ENCODE measurements at regions not wholly inside any gene's neighbourhood (a gene's known extent, or its start where the extent isn't known, plus 50 kb on each side); places are given as distances from the start of the nearest gene placed in this dataset.

DNA sequence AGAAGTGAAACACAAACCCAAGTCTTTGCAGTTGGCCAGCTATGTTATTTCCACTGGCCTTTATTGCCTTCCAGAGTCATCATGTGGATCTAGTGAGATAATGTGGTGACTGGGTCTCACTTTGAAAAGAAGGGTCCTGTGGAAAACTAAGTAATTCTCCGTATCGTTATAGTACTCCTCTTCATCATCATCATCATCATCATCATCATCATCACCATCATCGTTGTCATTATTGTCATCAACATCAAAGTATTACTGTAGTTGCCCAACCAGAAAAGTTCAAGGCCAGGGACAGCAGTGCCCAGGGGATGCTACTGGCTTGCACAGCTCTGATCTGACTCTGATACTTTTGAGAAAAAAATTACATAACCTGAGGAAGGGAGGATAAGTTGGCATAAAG, 295.6 kb upstream of the F9 start:
- DNase-seq (ENCODE audit: low spot score in 2 of 2) (no peak), ATAC-seq (ENCODE audit: low read depth) (no peak)
- Mint-ChIP-seq H3K36me3 (no peaks in the 10 kb centered on the region), H3K27ac (no peak overlapping the region), H3K27me3 (peaks cover 2% of the 10 kb centered on the region), H3K4me3 (no peak overlapping the region), H3K9me3 (no peaks in the 10 kb centered on the region), H3K4me1 (no peaks in the 10 kb centered on the region)

DNA sequence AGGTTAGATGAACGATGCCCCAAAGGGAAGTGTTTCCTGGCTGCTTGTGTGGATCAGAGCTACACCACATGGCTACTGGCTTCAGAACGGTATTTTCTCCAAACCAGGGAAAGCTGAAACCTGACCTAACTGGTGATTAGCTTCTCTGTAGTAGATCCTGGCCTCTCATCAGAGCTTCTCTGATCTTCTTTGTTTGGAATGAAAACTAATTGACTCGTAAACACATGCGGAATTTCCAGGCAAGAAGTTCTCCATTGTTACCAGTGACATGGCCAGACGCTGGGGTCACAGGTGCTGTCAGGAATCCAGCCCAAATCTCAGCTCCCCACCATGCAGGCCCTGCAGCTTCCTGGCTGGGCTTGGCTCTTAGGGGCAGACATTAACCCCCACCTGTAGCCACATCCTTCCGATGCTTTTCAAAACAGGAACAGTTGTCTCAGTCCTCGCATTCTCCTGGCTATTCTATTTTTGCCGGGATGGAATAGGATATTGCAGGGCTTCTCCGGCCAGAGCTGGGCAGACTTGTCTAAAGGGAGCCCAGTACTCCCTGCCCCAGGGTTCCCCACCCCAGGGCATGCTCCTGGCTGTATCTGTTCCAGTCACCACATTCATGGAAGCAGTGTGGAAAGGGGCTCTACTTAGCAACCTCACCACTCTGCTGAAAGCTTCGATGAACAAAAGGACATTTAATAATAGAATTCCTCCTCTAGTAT, 305.4 kb upstream of the F9 start:
- ATAC-seq (ENCODE audit: low read depth) (no peak), DNase-seq (ENCODE audit: low spot score in 2 of 2) (no peak)
- Mint-ChIP-seq H3K4me3 (no peak overlapping the region), H3K27me3 (peaks cover 5% of the 10 kb centered on the region), H3K9me3 (peaks cover 2% of the 10 kb centered on the region), H3K36me3 (no peaks in the 10 kb centered on the region), H3K4me1 (no peaks in the 10 kb centered on the region), H3K27ac (no peak overlapping the region)

DNA sequence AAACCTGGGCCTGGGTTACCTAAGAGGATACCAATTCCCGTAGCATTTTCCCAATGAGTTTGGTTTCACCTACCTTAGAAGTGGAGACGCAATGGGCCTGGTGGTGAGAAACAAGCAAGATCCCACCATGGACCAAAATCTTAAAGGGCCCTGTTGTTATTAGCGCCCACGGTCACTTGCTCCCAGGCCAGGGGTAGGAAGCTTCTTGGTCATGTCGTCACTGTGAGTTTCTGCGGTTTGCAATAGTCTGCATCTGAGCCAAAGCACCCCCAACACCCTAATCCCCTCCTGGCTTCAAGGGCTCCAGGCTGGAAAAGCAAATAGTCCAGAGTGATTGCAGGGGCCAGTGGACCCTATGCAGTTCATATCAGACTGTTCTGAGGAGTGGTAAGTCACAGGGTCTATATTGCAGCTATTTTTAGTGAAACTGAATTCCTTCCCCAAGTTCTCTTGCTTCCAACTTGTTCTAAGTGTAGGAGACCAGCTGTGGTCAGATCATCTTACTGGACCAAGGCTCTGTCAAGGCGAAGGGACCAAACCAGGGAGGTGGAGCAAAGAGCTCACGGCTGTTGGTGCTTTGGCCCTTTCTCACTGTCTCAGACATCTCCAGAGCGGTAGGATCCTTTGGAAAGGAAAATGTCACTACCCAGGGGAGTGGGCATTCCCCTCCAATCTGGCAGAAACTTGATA, 307.9 kb upstream of the F9 start:
- ATAC-seq (ENCODE audit: low read depth) (no peak), DNase-seq (ENCODE audit: low spot score in 2 of 2) (no peak)
- H3K9me3 Mint-ChIP-seq: no peaks in the 10 kb centered on the region
- H3K36me3 Mint-ChIP-seq: no peaks in the 10 kb centered on the region
- no peak overlapping the region for H3K4me3 Mint-ChIP-seq
- peaks cover 5% of the 10 kb centered on the region for H3K27me3 Mint-ChIP-seq
- H3K27ac Mint-ChIP-seq: no peak overlapping the region
- no peaks in the 10 kb centered on the region for H3K4me1 Mint-ChIP-seq

DNA sequence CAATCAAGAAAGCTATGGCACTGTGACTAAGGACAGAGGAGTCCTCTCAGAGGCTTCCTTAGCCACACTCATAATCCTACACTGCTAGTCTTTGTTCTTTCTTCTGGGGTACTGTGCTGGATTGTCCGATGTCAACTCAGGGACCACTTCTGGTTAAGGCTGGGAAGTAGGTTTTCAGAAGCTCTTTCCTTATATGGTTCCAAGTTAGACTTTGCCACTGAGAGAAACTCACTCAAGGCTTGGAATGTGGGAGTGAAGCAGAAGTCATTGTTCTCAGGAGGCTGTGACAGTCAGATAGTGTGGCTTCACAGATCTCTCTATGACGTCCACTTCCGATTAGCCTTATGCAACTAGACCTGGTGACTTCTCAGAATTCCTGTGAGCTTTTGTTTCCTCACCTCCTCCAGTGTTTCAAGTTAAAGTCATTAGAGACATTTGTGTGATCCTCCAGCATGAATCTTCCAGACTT, 317.3 kb upstream of the F9 start:
- no peak for DNase-seq (ENCODE audit: low spot score in 2 of 2)
- no peak overlapping the region for H3K27ac Mint-ChIP-seq
- no peaks in the 10 kb centered on the region for H3K9me3 Mint-ChIP-seq
- no peaks in the 10 kb centered on the region for H3K36me3 Mint-ChIP-seq
- H3K4me1 Mint-ChIP-seq: no peaks in the 10 kb centered on the region
- no peak overlapping the region for H3K4me3 Mint-ChIP-seq
- ATAC-seq (ENCODE audit: low read depth): no peak
- H3K27me3 Mint-ChIP-seq: no peaks in the 10 kb centered on the region

DNA sequence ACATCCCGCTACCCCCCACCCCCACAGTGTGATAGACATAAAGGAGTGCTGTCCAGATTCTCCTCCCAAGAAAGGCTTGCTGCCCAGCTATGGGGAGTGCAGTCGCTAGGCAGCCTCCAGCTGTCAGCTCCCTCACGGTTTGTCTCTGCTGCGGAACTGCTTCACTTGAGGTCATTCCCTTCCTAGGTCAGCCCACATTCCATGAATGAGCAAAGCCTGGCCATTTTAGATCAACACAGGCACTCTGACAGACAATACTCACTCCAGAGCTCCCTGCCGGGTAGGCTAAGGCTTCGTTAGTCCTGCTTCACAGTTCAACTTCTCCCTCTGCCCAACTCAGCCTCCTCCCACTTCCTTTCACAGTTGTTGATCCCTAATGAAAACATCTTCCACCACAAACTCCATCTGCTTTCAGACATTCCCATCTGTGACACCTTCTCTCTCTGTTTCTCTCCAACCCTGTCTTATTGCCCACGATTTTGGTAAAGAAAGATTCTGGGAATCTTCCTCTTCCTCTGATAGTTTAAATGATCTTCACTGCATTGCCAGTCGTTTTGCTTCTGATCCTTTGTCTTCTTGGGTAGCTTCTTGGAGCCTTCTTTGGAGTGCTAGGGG, 318.9 kb upstream of the F9 start:
- ATAC-seq (ENCODE audit: low read depth) (no peak), DNase-seq (ENCODE audit: low spot score in 2 of 2) (no peak)
- peaks cover 2% of the 10 kb centered on the region for H3K27me3 Mint-ChIP-seq
- H3K4me3 Mint-ChIP-seq: no peak overlapping the region
- no peaks in the 10 kb centered on the region for H3K4me1 Mint-ChIP-seq
- no peaks in the 10 kb centered on the region for H3K9me3 Mint-ChIP-seq
- H3K27ac Mint-ChIP-seq: no peak overlapping the region
- H3K36me3 Mint-ChIP-seq: no peaks in the 10 kb centered on the region

DNA sequence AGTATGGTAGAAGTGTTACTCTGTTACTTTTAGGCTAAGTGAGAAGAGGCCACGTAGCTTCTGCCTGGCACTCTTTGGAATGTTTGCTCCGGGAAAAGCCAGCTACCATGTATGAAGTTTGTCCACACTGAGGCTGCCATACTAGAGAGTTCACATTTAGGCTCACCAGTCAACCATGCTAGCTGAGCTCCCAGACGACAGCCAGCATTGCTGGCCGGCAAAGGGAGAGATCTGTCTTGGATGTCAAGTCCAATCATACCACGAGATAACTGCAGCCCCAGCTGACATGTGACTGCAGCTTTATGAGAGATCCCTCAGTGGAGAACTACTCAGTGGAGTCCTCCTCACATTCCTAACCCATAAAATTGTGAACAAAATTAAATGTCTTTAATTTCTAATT, 321.2 kb upstream of the F9 start:
- no peaks in the 10 kb centered on the region for H3K9me3 Mint-ChIP-seq
- peaks cover 9% of the 10 kb centered on the region for H3K27me3 Mint-ChIP-seq
- ATAC-seq (ENCODE audit: low read depth): no peak

DNA sequence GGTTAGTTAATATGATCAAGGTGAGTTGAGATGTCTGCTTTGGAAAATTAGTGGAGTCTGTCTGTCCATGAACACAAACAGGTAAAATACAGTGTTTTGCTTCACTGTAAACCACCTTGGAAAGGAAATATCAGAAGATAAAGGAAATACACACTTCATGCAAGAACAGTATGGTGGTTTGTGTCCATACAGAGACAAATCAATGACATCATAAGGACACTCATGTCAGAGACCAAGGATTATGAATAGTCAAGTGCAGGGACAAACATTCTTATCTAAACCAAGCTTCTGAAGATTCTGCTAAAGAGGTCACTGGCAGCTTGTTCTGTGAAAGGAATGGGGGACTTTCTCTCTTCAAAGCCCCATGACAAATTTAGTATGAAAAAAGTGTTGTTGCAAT, 322.9 kb upstream of the F9 start:
- peaks cover 9% of the 10 kb centered on the region for H3K27me3 Mint-ChIP-seq
- H3K36me3 Mint-ChIP-seq: no peaks in the 10 kb centered on the region
- DNase-seq (ENCODE audit: low spot score in 2 of 2): no peak
- ATAC-seq (ENCODE audit: low read depth): no peak
- no peak overlapping the region for H3K4me3 Mint-ChIP-seq
- peaks cover 5% of the 10 kb centered on the region for H3K4me1 Mint-ChIP-seq
- no peak overlapping the region for H3K27ac Mint-ChIP-seq
- no peaks in the 10 kb centered on the region for H3K9me3 Mint-ChIP-seq

More for the DNA sequence above, 321.2 kb upstream of the F9 start:
- peaks cover 5% of the 10 kb centered on the region for H3K4me1 Mint-ChIP-seq
- H3K4me3 Mint-ChIP-seq: no peak overlapping the region
- no peaks in the 10 kb centered on the region for H3K36me3 Mint-ChIP-seq
- no peak for DNase-seq (ENCODE audit: low spot score in 2 of 2)
- H3K27ac Mint-ChIP-seq: no peak overlapping the region

DNA sequence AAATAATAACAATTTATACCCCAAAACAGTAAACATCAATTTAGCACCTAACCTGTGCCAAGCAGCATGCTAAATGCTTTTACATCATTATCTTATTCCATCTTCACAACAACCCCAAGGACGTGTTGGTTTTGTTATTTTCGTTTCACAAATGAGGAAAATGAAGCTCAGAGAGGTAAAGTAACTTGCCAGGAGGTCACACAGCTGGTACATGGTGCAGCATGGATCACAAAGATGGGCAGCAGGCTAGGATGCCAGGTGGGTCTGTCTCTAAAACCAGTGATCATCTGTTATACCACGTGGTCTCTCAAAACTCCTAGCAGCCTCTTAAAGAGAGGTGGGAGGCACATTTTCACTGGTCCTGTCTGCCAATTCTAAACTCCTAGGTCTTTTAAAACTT, 323.6 kb upstream of the F9 start:
- H3K27me3 Mint-ChIP-seq: peaks cover 9% of the 10 kb centered on the region
- peaks cover 5% of the 10 kb centered on the region for H3K4me1 Mint-ChIP-seq
- no peak overlapping the region for H3K27ac Mint-ChIP-seq
- no peaks in the 10 kb centered on the region for H3K36me3 Mint-ChIP-seq
- H3K9me3 Mint-ChIP-seq: no peaks in the 10 kb centered on the region
- H3K4me3 Mint-ChIP-seq: no peak overlapping the region
- DNase-seq (ENCODE audit: low spot score in 2 of 2): no peak
- ATAC-seq (ENCODE audit: low read depth): no peak

DNA sequence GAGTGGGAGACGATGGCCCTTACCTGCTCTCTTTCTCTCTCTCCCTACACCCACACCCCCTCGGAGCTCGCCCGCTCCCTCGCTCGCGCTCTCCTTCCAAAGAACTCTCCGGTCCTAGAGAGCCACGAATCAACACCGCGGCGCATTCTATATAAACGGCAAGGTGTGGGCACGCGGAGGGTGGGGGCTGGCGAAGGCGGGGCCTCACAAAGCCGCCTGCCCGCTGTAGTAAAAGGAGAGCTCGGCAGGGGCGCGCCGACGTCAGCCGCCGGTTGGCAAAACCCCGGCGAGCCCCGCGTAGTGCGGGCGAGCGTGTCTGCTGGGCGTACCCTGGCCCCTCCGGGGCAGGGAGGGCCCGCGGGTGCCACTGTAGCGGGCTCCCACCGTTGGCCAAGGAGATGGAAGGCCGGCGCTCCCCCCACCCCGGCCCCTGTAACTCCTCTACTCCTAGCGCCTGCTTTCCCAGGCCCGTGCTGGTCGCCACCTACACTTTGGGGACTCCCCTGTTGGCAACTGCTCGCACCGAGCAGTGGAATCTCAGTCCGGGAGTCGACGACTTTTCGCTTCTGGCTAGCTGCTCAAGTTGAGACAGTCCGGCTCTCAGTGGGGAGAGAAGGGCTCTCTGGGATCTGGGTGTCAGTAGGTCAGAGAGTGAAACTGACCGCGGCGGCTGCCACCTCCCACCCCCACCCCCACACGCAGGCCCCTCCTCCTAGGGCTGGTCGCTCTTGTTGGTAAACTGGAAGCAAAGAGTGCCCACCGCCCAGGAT, 325.5 kb upstream of the F9 start:
- ATAC-seq (ENCODE audit: low read depth) (peak; percentile 38), DNase-seq (ENCODE audit: low spot score in 2 of 2) (no peak)

DNA sequence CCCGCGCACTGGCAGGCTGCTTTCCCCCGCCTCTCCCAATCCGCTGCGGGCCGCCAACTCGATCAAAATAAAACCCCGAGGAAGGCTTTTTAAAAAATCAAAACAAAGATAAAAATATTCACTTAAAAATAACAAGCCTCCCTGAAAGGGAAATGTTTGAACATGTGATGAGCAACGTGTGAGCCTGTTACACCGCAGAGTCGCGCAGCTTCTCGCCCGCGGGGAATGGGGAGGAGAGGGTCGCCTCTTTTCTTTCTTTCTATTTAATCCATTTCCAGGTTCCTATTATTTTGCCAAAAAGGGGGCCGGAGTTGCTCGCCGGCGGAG, 326.0 kb upstream of the F9 start:
- ATAC-seq (ENCODE audit: low read depth) (no peak), DNase-seq (ENCODE audit: low spot score in 2 of 2) (no peak)
- Mint-ChIP-seq H3K27me3 (peaks cover 12% of the 10 kb centered on the region), H3K9me3 (peaks cover under 1% of the 10 kb centered on the region), H3K4me1 (peaks cover 5% of the 10 kb centered on the region), H3K4me3 (peak overlapping the region; percentile 77), H3K36me3 (no peaks in the 10 kb centered on the region), H3K27ac (no peak overlapping the region)

More for the DNA sequence above, 325.5 kb upstream of the F9 start:
- Mint-ChIP-seq H3K4me1 (peaks cover 5% of the 10 kb centered on the region), H3K36me3 (no peaks in the 10 kb centered on the region), H3K27ac (no peak overlapping the region), H3K9me3 (no peaks in the 10 kb centered on the region), H3K4me3 (peak overlapping the region; percentile 77), H3K27me3 (peaks cover 9% of the 10 kb centered on the region)

DNA sequence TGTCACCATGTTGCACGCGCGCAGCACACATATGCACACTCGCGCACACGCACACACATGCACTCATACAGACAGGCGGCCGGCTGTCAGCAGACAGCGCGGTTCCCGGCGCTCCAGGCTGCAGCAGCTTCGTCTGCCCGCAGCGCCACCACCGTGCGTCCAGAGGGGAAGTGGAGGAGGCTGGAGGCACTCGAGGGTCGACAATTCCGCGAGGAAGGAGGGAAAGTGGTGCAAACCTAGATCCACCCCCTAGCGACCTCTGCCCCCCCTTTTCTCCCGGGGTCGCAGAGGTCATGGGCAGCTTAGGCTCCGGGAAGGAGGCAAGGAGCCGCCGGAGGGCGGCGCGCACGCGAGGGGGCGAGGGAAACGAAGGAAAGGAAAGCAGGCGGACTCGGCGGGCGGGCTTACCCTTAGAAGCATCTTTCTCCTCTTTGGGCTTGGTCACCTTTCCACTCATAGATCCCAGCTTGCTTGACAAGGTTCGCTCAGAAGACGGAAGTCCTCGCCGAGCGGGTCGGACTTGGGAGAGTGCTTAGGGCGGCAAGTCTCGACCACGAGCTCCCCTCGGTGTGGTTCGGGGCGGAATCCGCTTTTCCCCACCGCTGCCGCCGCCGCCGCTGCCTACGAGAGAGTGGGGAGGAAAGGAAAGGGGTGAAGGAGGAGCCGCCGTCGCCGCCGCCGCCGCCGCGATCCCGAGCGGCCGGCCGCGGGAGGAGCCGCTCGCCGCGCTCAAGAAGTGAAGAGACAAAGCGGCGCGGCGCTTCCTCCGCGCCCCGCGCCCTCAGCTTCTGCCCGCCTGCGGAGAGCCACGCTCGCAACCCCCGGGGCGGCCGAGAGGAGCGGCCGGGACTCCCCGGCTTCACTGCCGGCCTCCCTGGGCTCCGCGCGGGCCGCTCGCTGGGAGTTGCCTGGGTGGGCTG, 326.6 kb upstream of the F9 start:
- peaks cover 5% of the 10 kb centered on the region for H3K4me1 Mint-ChIP-seq
- H3K36me3 Mint-ChIP-seq: no peaks in the 10 kb centered on the region
- H3K27ac Mint-ChIP-seq: no peak overlapping the region
- no peak for ATAC-seq (ENCODE audit: low read depth)
- DNase-seq (ENCODE audit: low spot score in 2 of 2): no peak
- H3K27me3 Mint-ChIP-seq: peaks cover 15% of the 10 kb centered on the region
- peak overlapping the region; percentile 44 for H3K4me3 Mint-ChIP-seq
- peaks cover 1% of the 10 kb centered on the region for H3K9me3 Mint-ChIP-seq

DNA sequence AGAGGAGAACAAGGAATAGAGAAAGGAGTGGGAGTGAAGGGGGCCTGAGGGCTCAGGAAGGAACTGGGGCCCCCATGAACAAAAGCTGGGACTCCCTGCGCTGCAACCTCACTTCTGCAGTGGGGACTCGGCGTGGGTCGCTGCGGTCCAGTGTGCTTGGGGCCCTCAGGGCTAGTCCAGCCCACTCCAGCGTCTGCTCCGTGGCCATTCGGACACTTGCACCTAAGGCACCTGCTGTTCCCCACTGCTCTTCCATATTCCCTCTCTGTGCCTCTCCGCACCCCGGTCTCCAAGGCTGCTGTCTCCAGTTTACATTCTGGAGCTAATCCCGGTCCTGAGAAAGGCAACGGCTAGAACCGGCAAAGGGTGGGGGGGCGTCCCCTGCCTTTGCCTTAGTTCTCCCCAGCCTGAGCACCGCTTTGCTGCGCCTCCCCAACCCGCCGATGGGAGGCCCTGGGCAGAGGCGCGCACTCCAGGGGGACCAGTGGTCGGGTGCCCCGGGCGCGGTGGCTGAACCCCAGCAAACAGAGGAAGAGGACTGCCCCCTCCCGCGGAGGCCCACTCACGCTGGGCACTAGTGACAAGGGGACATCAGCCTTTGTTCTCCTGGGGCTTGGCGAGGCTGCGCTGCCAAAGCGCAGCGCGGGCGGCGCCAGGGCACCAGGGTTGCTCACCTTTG, 327.7 kb upstream of the F9 start:
- Mint-ChIP-seq H3K27me3 (peaks cover 13% of the 10 kb centered on the region), H3K4me3 (no peak overlapping the region), H3K27ac (no peak overlapping the region), H3K36me3 (no peaks in the 10 kb centered on the region), H3K9me3 (peaks cover 1% of the 10 kb centered on the region), H3K4me1 (peaks cover 5% of the 10 kb centered on the region)
- no peak for ATAC-seq (ENCODE audit: low read depth)
- DNase-seq (ENCODE audit: low spot score in 2 of 2): no peak

DNA sequence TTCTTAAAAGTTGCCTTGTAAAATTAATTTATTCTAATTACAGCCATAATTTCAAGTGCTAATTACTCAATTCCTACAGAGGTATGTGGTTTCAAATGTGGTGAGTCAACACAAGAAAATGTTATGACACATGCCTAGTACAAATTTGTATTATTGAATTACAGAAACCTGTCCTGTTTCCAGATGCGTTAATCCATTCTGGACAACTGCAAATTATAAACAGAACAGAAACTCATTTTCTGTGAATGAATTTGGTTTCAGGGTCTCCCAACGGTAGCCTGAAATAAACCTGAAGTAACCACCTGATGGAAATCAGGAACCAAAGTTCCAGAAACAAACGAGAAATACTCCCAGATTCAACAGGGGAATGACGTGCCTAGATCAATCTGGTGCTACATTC, 328.6 kb upstream of the F9 start:
- H3K36me3 Mint-ChIP-seq: no peaks in the 10 kb centered on the region
- H3K4me3 Mint-ChIP-seq: no peak overlapping the region
- peaks cover 5% of the 10 kb centered on the region for H3K4me1 Mint-ChIP-seq
- peaks cover 1% of the 10 kb centered on the region for H3K9me3 Mint-ChIP-seq
- DNase-seq (ENCODE audit: low spot score in 2 of 2): no peak
- peaks cover 15% of the 10 kb centered on the region for H3K27me3 Mint-ChIP-seq
- ATAC-seq (ENCODE audit: low read depth): no peak
- no peak overlapping the region for H3K27ac Mint-ChIP-seq

All from memory B cell (primary cell).